ENCODE measurements at regions not wholly inside any gene's neighbourhood (a gene's known extent, or its start where the extent isn't known, plus 50 kb on each side); places are given as distances from the start of the nearest gene placed in this dataset.
A peak's percentile ranks its signal among the peaks of the same experiment; 100 is the strongest.

- Mint-ChIP-seq H3K27me3 (no peaks in the 10 kb centered on the region), H3K4me3 (no peak overlapping the region), H3K27ac (peak overlapping the region in 2 of 10 donors; percentile 41 to 78), H3K4me1 (peaks cover 10 to 25% (median 18%) of the 10 kb centered on the region in 4 donors), H3K36me3 (no peaks in the 10 kb centered on the region), H3K9me3 (no peaks in the 10 kb centered on the region)
- POLR2A ChIA-PET, result no interaction called here
- DNase-seq, result no peak
- ATAC-seq, result no peak
These were observed 50.0 kb upstream of the CLDN5 start for GRCh38 chr22:19574247-19574646.

GRCh38 chr22:19576460-19577421 lies 52.5 kb upstream of the CLDN5 start:
- H3K36me3 Mint-ChIP-seq, result no peaks in the 10 kb centered on the region
- ATAC-seq (peak in 1 of 2 donors; percentile 63), DNase-seq (no peak)
- peak overlapping the region in 1 of 10 donors; percentile 30 for H3K4me3 Mint-ChIP-seq
- H3K27ac Mint-ChIP-seq, result peak overlapping the region in 7 of 10 donors; percentile 27 to 67 (median 43)
- peaks cover 22 to 39% (median 33%) of the 10 kb centered on the region in 4 donors for H3K4me1 Mint-ChIP-seq
- peaks cover 0 to 3% (median 0%) of the 10 kb centered on the region in 5 donors for H3K27me3 Mint-ChIP-seq
- H3K9me3 Mint-ChIP-seq, result no peaks in the 10 kb centered on the region
- POLR2A ChIA-PET, result interaction anchor here (0.5 kb wide), 1 partner anchor 40 kb away, joined by 3 read pairs; no protein-coding TSS in a partner anchor

- Mint-ChIP-seq H3K36me3 (no peaks in the 10 kb centered on the region), H3K27me3 (peaks cover 0 to 3% (median 0%) of the 10 kb centered on the region in 5 donors), H3K9me3 (no peaks in the 10 kb centered on the region), H3K4me1 (peaks cover 22 to 39% (median 33%) of the 10 kb centered on the region in 4 donors), H3K27ac (peak overlapping the region in 7 of 10 donors; percentile 35 to 81 (median 60)), H3K4me3 (no peak overlapping the region)
- POLR2A ChIA-PET, result no interaction called here
- DNase-seq (no peak), ATAC-seq (no peak)
These were observed 53.3 kb upstream of the CLDN5 start for GRCh38 chr22:19577422-19577966.

- H3K27ac Mint-ChIP-seq, result peak overlapping the region in 9 of 10 donors; percentile 15 to 91 (median 62)
- ATAC-seq (no peak), DNase-seq (no peak)
- peak overlapping the region in 2 of 10 donors; percentile 33 to 71 for H3K4me3 Mint-ChIP-seq
- POLR2A ChIA-PET, result no interaction called here
- no peaks in the 10 kb centered on the region for H3K9me3 Mint-ChIP-seq
- H3K4me1 Mint-ChIP-seq, result peaks cover 22 to 39% (median 34%) of the 10 kb centered on the region in 4 donors
- H3K36me3 Mint-ChIP-seq, result no peaks in the 10 kb centered on the region
- H3K27me3 Mint-ChIP-seq, result peaks cover 0 to 3% (median 0%) of the 10 kb centered on the region in 5 donors
These were observed 54.2 kb upstream of the CLDN5 start for GRCh38 chr22:19578180-19579004.

GRCh38 chr22:19579115-19579811 lies 55.1 kb upstream of the CLDN5 start:
- POLR2A ChIA-PET, result interaction anchor here (1.3 to 1.6 kb wide), 2 partner anchors 14 to 19 kb away, joined by 6 to 8 read pairs; no protein-coding TSS in a partner anchor
- Mint-ChIP-seq H3K4me3 (peak overlapping the region in 6 of 10 donors; percentile 24 to 74 (median 64)), H3K27ac (peak overlapping the region; percentile 40 to 91 (median 79)), H3K4me1 (peaks cover 20 to 39% (median 34%) of the 10 kb centered on the region in 4 donors), H3K27me3 (peaks cover 0 to 3% (median 0%) of the 10 kb centered on the region in 5 donors), H3K36me3 (no peaks in the 10 kb centered on the region), H3K9me3 (no peaks in the 10 kb centered on the region)
- peak in 1 of 2 donors; percentile 14 for ATAC-seq
- no peak for DNase-seq

GRCh38 chr22:19579880-19580279 lies 55.7 kb upstream of the CLDN5 start:
- DNase-seq (peak in 2 of 10 donors; percentile 19 to 22), ATAC-seq (peak; percentile 41 to 70)
- POLR2A ChIA-PET, result interaction anchor here (1.3 to 1.6 kb wide), 2 partner anchors 13 to 18 kb away, joined by 6 to 8 read pairs; no protein-coding TSS in a partner anchor
- H3K27me3 Mint-ChIP-seq, result peaks cover 0 to 3% (median 0%) of the 10 kb centered on the region in 5 donors
- no peaks in the 10 kb centered on the region for H3K9me3 Mint-ChIP-seq
- peak overlapping the region; percentile 17 to 76 (median 62) for H3K4me3 Mint-ChIP-seq
- H3K4me1 Mint-ChIP-seq, result peaks cover 20 to 39% (median 36%) of the 10 kb centered on the region in 4 donors
- peak overlapping the region; percentile 40 to 91 (median 76) for H3K27ac Mint-ChIP-seq
- no peaks in the 10 kb centered on the region for H3K36me3 Mint-ChIP-seq

GRCh38 chr22:19580291-19580890 lies 56.2 kb upstream of the CLDN5 start:
- Mint-ChIP-seq H3K27ac (peak overlapping the region in 8 of 10 donors; percentile 0 to 91 (median 80)), H3K9me3 (no peaks in the 10 kb centered on the region), H3K4me3 (peak overlapping the region in 7 of 10 donors; percentile 29 to 76 (median 63)), H3K4me1 (peaks cover 24 to 41% (median 40%) of the 10 kb centered on the region in 4 donors), H3K36me3 (no peaks in the 10 kb centered on the region), H3K27me3 (peaks cover 0 to 3% (median 0%) of the 10 kb centered on the region in 5 donors)
- ATAC-seq (no peak), DNase-seq (no peak)
- POLR2A ChIA-PET, result interaction anchor here (1.3 to 1.6 kb wide), 2 partner anchors 13 to 17 kb away, joined by 6 to 8 read pairs; no protein-coding TSS in a partner anchor

GRCh38 chr22:19582033-19582693 lies 58.0 kb upstream of the CLDN5 start:
- POLR2A ChIA-PET, result no interaction called here

GRCh38 chr22:19586922-19587684 lies 62.9 kb upstream of the CLDN5 start:
- no peak for ATAC-seq
- Mint-ChIP-seq H3K27me3 (no peaks in the 10 kb centered on the region), H3K36me3 (no peaks in the 10 kb centered on the region), H3K27ac (peak overlapping the region in 2 of 10 donors; percentile 50 to 67), H3K9me3 (no peaks in the 10 kb centered on the region), H3K4me3 (no peak overlapping the region), H3K4me1 (peaks cover 0 to 11% (median 8%) of the 10 kb centered on the region in 4 donors)
- no peak for DNase-seq
- POLR2A ChIA-PET, result interaction anchor here (1.0 kb wide), 1 partner anchor 22 kb away, joined by 3 read pairs; no protein-coding TSS in a partner anchor

More at GRCh38 chr22:19582033-19582693, 58.0 kb upstream of the CLDN5 start:
- ATAC-seq (no peak), DNase-seq (no peak)
- peaks cover 0 to 3% (median 0%) of the 10 kb centered on the region in 5 donors for H3K27me3 Mint-ChIP-seq
- peak overlapping the region in 2 of 10 donors; percentile 21 to 45 for H3K27ac Mint-ChIP-seq
- peaks cover 23 to 36% (median 35%) of the 10 kb centered on the region in 4 donors for H3K4me1 Mint-ChIP-seq
- no peaks in the 10 kb centered on the region for H3K9me3 Mint-ChIP-seq
- no peak overlapping the region for H3K4me3 Mint-ChIP-seq
- H3K36me3 Mint-ChIP-seq, result no peaks in the 10 kb centered on the region

- Mint-ChIP-seq H3K4me3 (no peak overlapping the region), H3K36me3 (no peaks in the 10 kb centered on the region), H3K4me1 (peaks cover 6 to 20% (median 14%) of the 10 kb centered on the region in 4 donors), H3K9me3 (no peaks in the 10 kb centered on the region), H3K27me3 (no peaks in the 10 kb centered on the region), H3K27ac (peak overlapping the region in 2 of 10 donors; percentile 47 to 89)
- ATAC-seq, result no peak
- POLR2A ChIA-PET, result no interaction called here
- no peak for DNase-seq
These were observed 66.5 kb upstream of the CLDN5 start for GRCh38 chr22:19590696-19591095.

Measured in naive thymus-derived CD8-positive, alpha-beta T cell (primary cell).